Upper lobe of left lung (tissue), 4 donors: ENCODE measurements at regions not wholly inside any gene's neighbourhood (a gene's known extent, or its start where the extent isn't known, plus 50 kb on each side); places are given as distances from the start of the nearest gene placed in this dataset.

Source experiments
- CTCF ChIP-seq, 6 experiments: fragments of 450-650 bp in 4 of 6; fragments of 200-600 bp in 2 of 6; sonication (generic) in 2 of 6; IDR thresholded peaks; one replicate each; pipeline ENCODE4 v1.5.1; 2016 to 2019; ENCODE audit warnings: antibody characterized with exemption in 6 of 6
- EP300 ChIP-seq, 4 donors: sonication (generic); formaldehyde crosslinking; IDR thresholded peaks; one replicate each; pipeline ENCODE4 v1.5.1; 2017; ENCODE audit warnings: antibody characterized with exemption in 4 of 4, control low read depth in 2 of 4
- POLR2A ChIP-seq, 4 donors: fragments of 450-650 bp; IDR thresholded peaks; one replicate each; pipeline ENCODE4 v1.5.1; 2016 to 2017; ENCODE audit warnings: antibody characterized with exemption in 4 of 4, mild to moderate bottlenecking in 2 of 4
- POLR2AphosphoS5 ChIP-seq, 2 donors: sonication (generic); formaldehyde crosslinking; IDR thresholded peaks; one replicate each; pipeline ENCODE4 v1.5.1; 2017; ENCODE audit warnings: antibody characterized with exemption in 2 of 2

- TF ChIP-seq CTCF (IDR thresholded peaks at IDR 0.05), result no peak
- no peak for TF ChIP-seq POLR2AphosphoS5 (IDR thresholded peaks at IDR 0.05)
- TF ChIP-seq POLR2A (IDR thresholded peaks at IDR 0.05), result no peak
- no peak for TF ChIP-seq EP300 (IDR thresholded peaks at IDR 0.05)
Observed at GRCh38 chr20:52365688-52366087, 174.1 kb upstream of the ZFP64 start.
